HL-60 (cell line): ENCODE measurements at regions not wholly inside any gene's neighbourhood (a gene's known extent, or its start where the extent isn't known, plus 50 kb on each side); places are given as distances from the start of the nearest gene placed in this dataset.

ENCODE experiments used
- POLR2AphosphoS5 ChIP-seq: IDR thresholded peaks from 2 replicates; pipeline ENCODE4 v1.6.1; 2012; ENCODE audit warnings: low read depth
- TF ChIP-seq, protein P1 (sequence below): IDR thresholded peaks from one replicate; pipeline ENCODE4 v1.5.1; 2011; ENCODE audit warnings: low read length, control low read depth, inconsistent platforms; ENCODE audit not compliant: insufficient read depth

- TF ChIP-seq, protein P1, sequence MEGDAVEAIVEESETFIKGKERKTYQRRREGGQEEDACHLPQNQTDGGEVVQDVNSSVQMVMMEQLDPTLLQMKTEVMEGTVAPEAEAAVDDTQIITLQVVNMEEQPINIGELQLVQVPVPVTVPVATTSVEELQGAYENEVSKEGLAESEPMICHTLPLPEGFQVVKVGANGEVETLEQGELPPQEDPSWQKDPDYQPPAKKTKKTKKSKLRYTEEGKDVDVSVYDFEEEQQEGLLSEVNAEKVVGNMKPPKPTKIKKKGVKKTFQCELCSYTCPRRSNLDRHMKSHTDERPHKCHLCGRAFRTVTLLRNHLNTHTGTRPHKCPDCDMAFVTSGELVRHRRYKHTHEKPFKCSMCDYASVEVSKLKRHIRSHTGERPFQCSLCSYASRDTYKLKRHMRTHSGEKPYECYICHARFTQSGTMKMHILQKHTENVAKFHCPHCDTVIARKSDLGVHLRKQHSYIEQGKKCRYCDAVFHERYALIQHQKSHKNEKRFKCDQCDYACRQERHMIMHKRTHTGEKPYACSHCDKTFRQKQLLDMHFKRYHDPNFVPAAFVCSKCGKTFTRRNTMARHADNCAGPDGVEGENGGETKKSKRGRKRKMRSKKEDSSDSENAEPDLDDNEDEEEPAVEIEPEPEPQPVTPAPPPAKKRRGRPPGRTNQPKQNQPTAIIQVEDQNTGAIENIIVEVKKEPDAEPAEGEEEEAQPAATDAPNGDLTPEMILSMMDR, result no peak
- no peak for TF ChIP-seq POLR2AphosphoS5
These were observed 61.9 kb upstream of the PAGE4 start for GRCh38 chrX:49767236-49767635.
